ENCODE measurements at regions not wholly inside any gene's neighbourhood (a gene's known extent, or its start where the extent isn't known, plus 50 kb on each side); places are given as distances from the start of the nearest gene placed in this dataset.

- TF ChIP-seq, protein P1, sequence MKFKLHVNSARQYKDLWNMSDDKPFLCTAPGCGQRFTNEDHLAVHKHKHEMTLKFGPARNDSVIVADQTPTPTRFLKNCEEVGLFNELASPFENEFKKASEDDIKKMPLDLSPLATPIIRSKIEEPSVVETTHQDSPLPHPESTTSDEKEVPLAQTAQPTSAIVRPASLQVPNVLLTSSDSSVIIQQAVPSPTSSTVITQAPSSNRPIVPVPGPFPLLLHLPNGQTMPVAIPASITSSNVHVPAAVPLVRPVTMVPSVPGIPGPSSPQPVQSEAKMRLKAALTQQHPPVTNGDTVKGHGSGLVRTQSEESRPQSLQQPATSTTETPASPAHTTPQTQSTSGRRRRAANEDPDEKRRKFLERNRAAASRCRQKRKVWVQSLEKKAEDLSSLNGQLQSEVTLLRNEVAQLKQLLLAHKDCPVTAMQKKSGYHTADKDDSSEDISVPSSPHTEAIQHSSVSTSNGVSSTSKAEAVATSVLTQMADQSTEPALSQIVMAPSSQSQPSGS (IDR thresholded peaks at IDR 0.05; ENCODE audit: low read length), result no peak
- no peak for TF ChIP-seq POU5F1 (IDR thresholded peaks at IDR 0.05; ENCODE audit: low read depth, low read length)
- no peak for TF ChIP-seq TEAD4 (IDR thresholded peaks at IDR 0.05; ENCODE audit: low read depth, low read length)
- TF ChIP-seq BCL11A (IDR thresholded peaks at IDR 0.05; ENCODE audit: low read depth in 2 of 2, low read length in 2 of 2), result no peak
- TF ChIP-seq YY1 (IDR thresholded peaks at IDR 0.05; ENCODE audit: low read depth, low read length), result no peak
- no peak for TF ChIP-seq CEBPB (IDR thresholded peaks at IDR 0.05; ENCODE audit: low read depth, low read length)
These were observed 55.7 kb upstream of the ZNF385D start (continued) for GRCh38 chr3:21806733-21807132.

Data from H1 (cell line).